ENCODE measurements at regions not wholly inside any gene's neighbourhood (a gene's known extent, or its start where the extent isn't known, plus 50 kb on each side); places are given as distances from the start of the nearest gene placed in this dataset.
A peak's percentile ranks its signal among the peaks of the same experiment; 100 is the strongest.
"Not testable (repeated sequence)": the region's sequence is repeated elsewhere in the genome, so short reads cannot be mapped to it uniquely, and the experiment has no call there.

- H4K5ac ChIP-seq (ENCODE audit: insufficient read length, low read depth, low read length); FAIRE-seq; H3K9me3 ChIP-seq (ENCODE audit: insufficient read depth in 2 of 2, low read depth in 1 of 2, low read length in 1 of 2); H2BK5ac ChIP-seq (ENCODE audit: low read depth, low read length); H4K8ac ChIP-seq (ENCODE audit: extremely low read depth, insufficient read depth, low read length); H3K23ac ChIP-seq (ENCODE audit: insufficient read length); H2BK120ac ChIP-seq (replicated peaks; ENCODE audit: low read depth, low read length); DNase-seq (ENCODE audit: low read depth in 1 of 2, low spot score in 2 of 2); H3K27ac ChIP-seq (ENCODE audit: low read depth, low read length); POLR2A ChIA-PET (ENCODE audit: partially characterized antibody); H2AK5ac ChIP-seq (ENCODE audit: low read depth, low read length); H3K4me1 ChIP-seq (replicated peaks in 1 of 4; ENCODE audit: control insufficient read depth in 3 of 4, insufficient read depth in 4 of 4, low read length in 3 of 4); H3K4me2 ChIP-seq (ENCODE audit: insufficient read depth in 1 of 2, low read depth in 2 of 2, low read length in 2 of 2); H4K20me1 ChIP-seq (replicated peaks in 1 of 2; ENCODE audit: control insufficient read depth in 1 of 2, insufficient read depth in 2 of 2, low read length in 2 of 2); H3K79me2 ChIP-seq (ENCODE audit: control insufficient read depth in 1 of 2, insufficient read depth in 2 of 2, low read length in 2 of 2); H3K36me3 ChIP-seq (ENCODE audit: control insufficient read depth in 2 of 4, insufficient read depth in 4 of 4, low read length in 3 of 4); H3K9ac ChIP-seq (replicated peaks in 1 of 4; ENCODE audit: extremely low read depth in 1 of 4, low read depth in 3 of 4, low read length in 3 of 4); H3K4me3 ChIP-seq (ENCODE audit: extremely low read depth in 1 of 4, insufficient read depth in 2 of 4, low read depth in 3 of 4, low read length in 4 of 4); H3K23me2 ChIP-seq (ENCODE audit: low read depth, low read length); H2BK15ac ChIP-seq (ENCODE audit: low read length); H3K4ac ChIP-seq (replicated peaks; ENCODE audit: insufficient read length, low read depth, low read length); H2BK20ac ChIP-seq (ENCODE audit: low read length); H3K56ac ChIP-seq (replicated peaks; ENCODE audit: insufficient read length, low read depth, low read length); H2BK12ac ChIP-seq (ENCODE audit: low read depth, low read length); H4K91ac ChIP-seq (replicated peaks; ENCODE audit: insufficient read length, low read length); H3K14ac ChIP-seq (ENCODE audit: insufficient read length); H3K79me1 ChIP-seq (ENCODE audit: low read depth, low read length); H3K27me3 ChIP-seq (replicated peaks in 1 of 4; ENCODE audit: control insufficient read depth in 3 of 4, extremely low read depth in 1 of 4, insufficient read depth in 3 of 4, low read length in 3 of 4); H3K18ac ChIP-seq (ENCODE audit: extremely low read depth, low read length); CTCF ChIA-PET (ENCODE audit: partially characterized antibody): not testable (repeated sequence)
- WGBS, 2 experiments (ENCODE audit: extremely low coverage in 1 of 2, insufficient coverage in 1 of 2, insufficient read length in 1 of 2, insufficient replicate concordance in 2 of 2, low coverage in 1 of 2, low lambda C conversion rate in 2 of 2, missing lambda C conversion rate in 1 of 2): 90% methylated on average over 10 of the region's 10 CpGs; no CpG with 5 or more reads in 1 of the 2 experiments
- H2AFZ ChIP-seq (ENCODE audit: low read length): peak overlapping the region; percentile 97; the same call in 1 of the 2 replicates
Measured at GRCh38 chr4:187408447-187408846, 587.1 kb upstream of the ZFP42 start.

Data from H1 (cell line).